EL (cell line): ENCODE measurements at regions not wholly inside any gene's neighbourhood (a gene's known extent, or its start where the extent isn't known, plus 50 kb on each side); places are given as distances from the start of the nearest gene placed in this dataset.

ENCODE experiments used
- DNase-seq: peaks from one replicate; pipeline ENCODE4 v3.0.0-alpha.2; 2016

DNA sequence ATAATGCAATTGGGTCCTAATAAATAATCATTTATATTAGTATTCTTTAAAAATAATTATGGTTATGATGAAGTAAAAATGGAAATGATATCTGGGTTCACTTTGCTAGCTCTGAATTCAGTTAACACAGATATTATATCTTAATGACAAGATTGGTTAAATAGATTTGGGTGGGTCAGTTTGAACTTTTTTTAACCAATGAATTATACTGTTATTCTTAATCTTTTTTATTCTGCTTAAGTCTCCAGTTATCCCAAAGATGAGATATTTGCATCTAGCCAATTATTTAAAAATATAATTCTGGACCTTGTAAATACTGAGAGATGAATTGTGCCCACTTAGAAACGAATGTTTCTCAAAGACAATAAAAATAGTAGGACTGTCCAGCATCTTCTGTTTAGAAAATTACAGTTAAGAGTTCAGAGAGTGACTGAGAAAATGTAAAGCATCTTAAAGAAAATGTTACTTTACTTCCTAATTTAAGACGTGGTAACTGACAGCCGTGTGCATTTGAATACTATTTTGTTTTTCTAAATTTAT is 345.2 kb downstream of the USP25 start:
- DNase-seq = no peak

DNA sequence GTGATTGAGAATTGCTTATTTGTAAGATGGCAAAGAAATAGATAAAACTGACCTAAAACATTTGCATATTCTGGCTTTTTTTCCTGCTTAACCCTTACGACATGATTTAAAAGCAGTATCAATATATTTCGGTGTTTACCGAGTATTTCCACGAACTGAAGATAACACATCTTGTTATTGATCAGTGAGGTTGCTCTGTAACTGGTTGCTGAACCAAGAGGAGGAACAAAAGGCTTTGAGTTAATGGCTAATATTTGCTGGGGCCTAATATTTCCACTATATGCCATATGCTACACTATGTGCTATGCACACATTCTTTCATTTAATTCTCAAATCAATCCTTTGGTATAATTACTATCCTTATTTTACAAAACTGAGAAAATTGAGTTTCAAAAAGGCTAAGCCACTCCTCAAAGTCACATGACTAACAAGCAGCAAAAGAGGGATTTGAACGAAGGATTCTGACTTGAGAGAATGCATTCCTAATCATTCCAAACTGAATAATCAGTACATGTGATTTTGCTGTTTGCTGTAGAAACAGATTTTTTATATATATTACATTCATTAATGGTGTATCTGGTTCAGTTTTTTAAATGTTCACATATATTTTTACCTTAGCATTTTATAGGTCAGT is 346.0 kb downstream of the USP25 start:
- no peak for DNase-seq

- DNase-seq = no peak
These were observed 346.7 kb downstream of the USP25 start for GRCh38 chr21:16076465-16076864.

- no peak for DNase-seq
These were observed 348.6 kb downstream of the USP25 start for GRCh38 chr21:16078382-16078781.

- peak; percentile 38 for DNase-seq
These were observed 350.0 kb downstream of the USP25 start for GRCh38 chr21:16079830-16080229.

DNA sequence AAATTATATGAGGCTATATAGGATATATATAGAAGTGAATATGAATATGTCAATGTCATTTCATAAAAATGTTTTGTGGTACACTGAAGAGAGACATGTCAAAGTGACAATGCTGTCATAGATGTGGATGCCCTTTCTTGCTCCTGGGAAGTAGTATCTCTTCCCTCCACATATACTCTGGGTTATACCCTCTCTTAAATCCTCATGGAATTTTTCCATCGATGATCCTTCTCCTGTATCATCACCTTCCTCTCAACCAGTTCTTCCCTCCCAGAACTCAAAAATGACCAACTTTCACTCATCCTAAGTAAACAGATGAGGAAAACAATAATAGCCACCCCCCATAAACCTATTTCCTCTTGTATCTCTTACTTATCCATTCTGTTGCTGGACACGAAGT is 351.5 kb downstream of the USP25 start:
- no peak for DNase-seq

DNA sequence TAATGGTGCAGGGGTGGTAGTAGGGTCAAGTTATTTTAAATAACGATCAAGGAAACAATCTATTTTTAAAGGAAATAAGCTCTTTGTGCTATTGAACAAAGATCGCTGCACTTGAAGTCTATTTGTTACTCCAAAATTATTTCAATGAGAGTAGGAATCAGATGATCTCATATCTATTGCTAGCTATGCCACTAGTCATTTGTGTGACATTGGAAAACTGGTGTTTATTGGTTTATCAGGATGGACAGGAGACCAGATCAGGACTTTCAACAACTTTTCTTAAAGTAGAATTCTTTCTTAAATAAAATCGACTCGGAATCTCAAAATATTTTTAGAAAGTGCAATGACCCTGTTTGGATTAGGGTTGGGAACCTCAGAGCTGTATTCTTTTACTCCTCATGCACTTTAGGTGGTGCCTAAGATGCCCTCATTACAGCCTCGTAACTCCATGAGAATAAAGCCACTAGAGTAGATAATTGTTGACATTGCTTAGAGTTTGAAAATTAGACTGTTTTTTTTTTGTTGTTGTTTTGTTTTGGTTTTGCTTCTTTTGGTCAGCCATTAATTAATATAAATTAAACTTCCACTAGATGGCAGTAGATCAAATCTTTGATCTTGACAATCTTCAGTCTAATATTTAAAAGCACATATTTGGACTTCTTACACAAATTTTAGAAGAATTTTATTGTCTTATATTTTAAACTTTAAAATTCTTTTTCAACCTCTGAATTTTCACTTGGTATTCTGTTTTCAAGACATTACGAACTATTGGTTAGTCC is 352.4 kb downstream of the USP25 start:
- peak; percentile 33 for DNase-seq

- DNase-seq = peak; percentile 74
These were observed 355.1 kb downstream of the USP25 start for GRCh38 chr21:16084776-16085364.

- peak; percentile 38 for DNase-seq
These were observed 355.6 kb downstream of the USP25 start for GRCh38 chr21:16085421-16085820.

GRCh38 chr21:16086121-16086520 is 356.3 kb downstream of the USP25 start:
- DNase-seq = no peak

DNA sequence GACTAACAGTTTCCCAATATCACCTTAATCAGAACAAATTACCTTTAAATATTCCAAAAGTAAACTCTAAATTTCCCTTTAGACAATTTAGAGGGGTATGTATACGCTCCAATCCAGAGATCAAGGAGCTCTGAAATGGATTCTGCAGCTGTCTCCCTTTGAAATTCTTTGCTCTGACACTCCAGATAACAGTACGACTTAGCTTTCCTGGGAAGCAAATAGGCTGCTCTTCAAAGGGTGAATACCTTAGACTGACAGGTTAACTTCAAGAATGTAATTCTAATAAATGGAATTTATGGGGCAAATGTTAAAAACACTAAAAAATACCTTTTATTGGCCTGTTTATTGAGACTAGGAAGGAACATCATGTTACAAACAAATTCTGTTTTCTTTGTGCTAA is 357.2 kb downstream of the USP25 start:
- DNase-seq = no peak

DNA sequence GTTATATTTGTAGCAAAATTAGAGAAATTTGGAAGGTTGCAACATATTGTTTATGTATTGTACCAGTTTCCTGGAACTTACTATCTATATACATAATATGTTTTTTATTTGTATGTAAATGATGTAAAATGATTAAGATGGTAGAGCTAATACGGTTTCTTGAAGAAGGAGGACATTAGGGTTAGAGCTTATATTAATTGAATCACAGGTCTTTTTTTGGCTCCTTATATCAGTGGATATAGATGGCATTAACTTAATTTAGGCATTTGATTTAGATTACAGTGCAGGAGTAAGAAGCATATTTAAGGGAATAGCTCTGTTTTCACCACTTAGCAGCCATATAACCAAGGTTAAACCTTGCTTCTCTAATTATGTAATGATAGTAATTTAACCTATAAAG is 357.7 kb downstream of the USP25 start:
- DNase-seq = no peak

DNA sequence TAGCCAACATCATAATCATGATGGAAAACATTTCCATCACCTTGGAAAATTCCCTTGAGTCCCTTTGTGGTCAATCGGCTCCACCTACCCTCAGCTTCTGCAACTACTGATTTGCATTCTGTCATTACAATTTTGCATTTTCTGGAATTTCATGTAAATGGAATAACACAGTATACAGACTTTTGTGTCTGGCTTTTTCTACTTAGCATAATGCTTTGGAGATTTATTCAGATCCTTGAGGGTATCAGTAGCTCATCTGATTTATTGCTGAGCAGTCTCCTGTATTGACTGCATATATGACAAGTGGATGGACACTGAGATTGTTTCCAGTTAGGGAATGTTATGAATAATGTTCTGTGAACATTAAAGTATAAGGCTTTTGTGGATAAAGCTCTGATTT is 358.3 kb downstream of the USP25 start:
- no peak for DNase-seq

DNA sequence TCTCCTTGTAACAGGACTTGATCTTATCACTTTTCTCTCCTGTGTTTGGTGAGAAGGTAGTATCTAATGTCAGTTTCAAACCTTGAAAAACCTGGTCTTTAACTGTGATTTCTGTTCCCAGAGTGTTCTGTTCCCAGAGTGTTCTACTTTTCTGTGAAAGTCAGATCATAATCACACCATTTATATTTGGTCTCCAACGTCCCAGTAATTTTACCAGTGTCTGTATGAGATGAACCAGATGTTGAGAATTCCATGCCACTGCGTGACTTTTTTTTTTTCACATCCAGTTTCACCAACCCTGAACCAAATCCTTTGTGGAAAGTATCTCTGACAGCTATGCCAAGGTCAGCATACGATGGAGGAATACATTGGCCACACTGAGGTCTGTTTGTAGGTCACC is 365.2 kb downstream of the USP25 start:
- DNase-seq = no peak

DNA sequence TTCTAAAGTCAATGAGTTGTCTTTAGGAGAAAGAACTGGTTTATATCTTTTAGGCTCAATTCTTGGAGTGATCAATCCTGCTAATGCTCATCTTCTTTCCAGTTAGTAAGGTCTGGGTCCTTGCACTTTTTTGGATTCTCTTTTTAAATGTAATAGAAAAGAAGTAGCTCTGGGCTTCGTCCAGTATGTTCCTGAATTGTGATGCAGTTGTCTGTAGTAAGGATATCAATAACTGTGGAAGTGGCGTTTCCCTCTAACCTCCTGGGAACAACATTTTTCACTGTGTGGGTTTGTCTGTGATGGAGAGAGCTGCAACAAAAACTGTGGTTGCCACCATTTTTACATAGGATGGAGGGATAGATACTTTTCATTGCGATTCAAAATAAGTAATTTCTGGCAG is 367.2 kb downstream of the USP25 start:
- DNase-seq = no peak

GRCh38 chr21:16102113-16102512 is 372.3 kb downstream of the USP25 start:
- DNase-seq = no peak

GRCh38 chr21:16108561-16109075 is 378.8 kb downstream of the USP25 start:
- no peak for DNase-seq

- no peak for DNase-seq
These were observed 383.4 kb downstream of the USP25 start for GRCh38 chr21:16113052-16113715.

DNA sequence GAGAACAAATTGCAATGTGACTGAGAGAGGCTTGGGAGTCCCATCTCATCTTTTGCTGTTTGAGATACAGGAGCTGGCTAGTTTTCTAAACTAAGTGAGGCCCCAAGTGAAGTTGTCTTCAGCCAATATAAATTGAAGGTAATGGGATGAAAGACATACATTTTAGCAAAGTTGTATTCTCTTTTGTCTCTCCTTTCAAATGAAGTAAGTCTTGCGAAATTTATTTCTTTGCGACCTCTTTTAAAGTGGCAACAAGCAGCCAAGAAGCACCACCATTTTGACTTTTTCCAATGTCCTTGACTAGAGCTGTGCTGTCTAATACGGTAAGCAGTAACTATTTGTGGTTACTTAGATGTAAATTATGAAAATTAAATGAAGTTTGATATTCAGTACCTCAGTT is 385.7 kb downstream of the USP25 start:
- DNase-seq = no peak

GRCh38 chr21:16116069-16116468 is 386.3 kb downstream of the USP25 start:
- no peak for DNase-seq

DNA sequence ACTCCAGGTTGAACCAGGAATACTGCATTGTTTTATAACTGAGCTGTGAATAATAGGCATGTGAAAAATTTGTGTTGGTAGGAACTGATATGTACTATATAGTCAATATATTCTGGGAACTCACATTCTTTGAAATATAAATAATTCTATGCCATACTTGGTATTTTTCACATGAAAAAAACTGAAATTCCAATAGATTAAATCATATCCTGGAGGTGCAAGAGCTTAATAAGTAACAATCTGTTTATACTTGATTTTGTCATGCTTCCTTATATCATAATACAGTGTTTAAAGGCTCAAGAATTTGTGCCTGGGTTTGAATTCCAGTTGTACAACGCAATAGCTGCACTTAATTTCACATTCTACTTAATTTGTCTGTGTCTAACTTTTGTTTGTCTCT is 387.0 kb downstream of the USP25 start:
- DNase-seq = peak; percentile 87

DNA sequence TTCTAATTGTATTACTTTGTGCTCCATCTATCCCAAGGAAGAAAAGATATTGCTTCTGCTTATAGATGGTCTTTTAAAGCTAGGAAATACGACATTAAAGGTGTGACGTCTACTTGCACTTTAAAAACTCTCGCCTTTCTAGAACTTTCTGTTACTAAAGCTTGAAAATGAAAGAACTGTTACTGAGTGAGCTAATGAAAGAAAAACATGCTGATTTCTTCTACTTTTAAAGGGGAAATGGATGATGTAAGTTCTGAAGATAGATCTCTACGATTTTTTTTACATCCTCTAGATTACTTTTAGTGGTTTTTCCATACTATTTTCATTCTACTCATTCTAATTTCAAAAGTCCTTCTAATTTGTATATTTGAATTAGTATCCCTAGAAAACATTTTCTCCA is 387.5 kb downstream of the USP25 start:
- DNase-seq = peak; percentile 35
